GM19035 (cell line): ENCODE measurements at regions not wholly inside any gene's neighbourhood (a gene's known extent, or its start where the extent isn't known, plus 50 kb on each side); places are given as distances from the start of the nearest gene placed in this dataset.

Source experiments
- ATAC-seq: cut with Tn5 transposase; IDR thresholded peaks from one replicate; pipeline ENCODE4 v1.9.1; 2021; ENCODE audit not compliant: unreplicated experiment

DNA sequence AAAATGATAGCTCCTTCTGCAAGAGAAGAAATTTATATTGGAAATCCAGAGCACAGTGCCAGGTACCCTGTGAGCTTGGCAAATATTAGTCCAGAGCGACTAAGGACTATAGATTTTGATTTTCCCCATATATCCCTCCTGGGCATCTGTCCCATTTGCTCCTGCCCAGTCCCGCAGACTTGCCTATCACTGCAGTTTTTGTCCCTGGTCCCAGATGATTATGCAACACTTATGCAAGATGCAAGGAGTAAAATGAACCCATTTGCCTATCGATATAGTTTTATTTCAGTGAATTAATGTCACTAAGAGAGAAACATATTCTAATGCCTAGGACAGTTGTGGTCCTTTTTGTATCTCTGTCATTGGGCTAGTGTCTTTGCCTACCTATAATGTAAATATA, 215.9 kb upstream of the BMP4 start:
- ATAC-seq, result no peak

GRCh38 chr14:54173802-54174201, 217.2 kb upstream of the BMP4 start:
- no peak for ATAC-seq

- ATAC-seq, result no peak
Measured at GRCh38 chr14:54174457-54174856, 217.8 kb upstream of the BMP4 start.

DNA sequence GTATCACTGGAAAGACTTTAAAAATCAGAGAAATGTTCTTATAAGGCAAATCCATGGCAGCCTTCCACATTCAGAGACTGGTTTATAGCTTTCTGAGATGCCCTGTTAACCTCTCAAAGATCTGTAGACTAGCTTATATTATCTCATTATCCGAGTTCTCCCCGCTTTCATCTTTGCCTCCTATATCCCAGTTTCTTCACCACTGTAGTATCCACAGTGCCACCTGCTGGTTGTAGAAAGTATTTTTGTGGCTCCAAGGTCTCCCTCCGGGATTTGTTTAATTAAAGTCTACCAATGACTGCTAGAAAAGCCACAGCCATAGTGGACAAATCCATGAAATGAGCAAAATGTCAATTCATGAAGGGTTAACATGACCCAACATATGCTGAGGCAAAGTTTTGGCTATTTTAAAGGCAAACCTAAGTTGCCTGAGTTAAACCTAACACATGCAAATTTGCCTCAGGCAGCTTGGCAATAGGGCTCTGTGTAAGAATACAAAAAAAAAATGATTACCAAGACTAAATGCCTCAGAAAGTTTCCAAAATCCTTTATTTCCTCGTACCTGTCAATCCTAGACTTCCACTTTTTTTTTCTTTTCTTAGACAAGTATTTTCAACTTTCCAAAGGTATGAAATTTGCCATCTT, 218.8 kb upstream of the BMP4 start:
- peak; percentile 49 for ATAC-seq

- ATAC-seq, result no peak
Measured at GRCh38 chr14:54177019-54177418, 219.8 kb upstream of the CDKN3 start.

- ATAC-seq, result no peak
Measured at GRCh38 chr14:54177641-54178621, 218.9 kb upstream of the CDKN3 start.

- ATAC-seq, result no peak
Measured at GRCh38 chr14:54182419-54183045, 214.3 kb upstream of the CDKN3 start.

DNA sequence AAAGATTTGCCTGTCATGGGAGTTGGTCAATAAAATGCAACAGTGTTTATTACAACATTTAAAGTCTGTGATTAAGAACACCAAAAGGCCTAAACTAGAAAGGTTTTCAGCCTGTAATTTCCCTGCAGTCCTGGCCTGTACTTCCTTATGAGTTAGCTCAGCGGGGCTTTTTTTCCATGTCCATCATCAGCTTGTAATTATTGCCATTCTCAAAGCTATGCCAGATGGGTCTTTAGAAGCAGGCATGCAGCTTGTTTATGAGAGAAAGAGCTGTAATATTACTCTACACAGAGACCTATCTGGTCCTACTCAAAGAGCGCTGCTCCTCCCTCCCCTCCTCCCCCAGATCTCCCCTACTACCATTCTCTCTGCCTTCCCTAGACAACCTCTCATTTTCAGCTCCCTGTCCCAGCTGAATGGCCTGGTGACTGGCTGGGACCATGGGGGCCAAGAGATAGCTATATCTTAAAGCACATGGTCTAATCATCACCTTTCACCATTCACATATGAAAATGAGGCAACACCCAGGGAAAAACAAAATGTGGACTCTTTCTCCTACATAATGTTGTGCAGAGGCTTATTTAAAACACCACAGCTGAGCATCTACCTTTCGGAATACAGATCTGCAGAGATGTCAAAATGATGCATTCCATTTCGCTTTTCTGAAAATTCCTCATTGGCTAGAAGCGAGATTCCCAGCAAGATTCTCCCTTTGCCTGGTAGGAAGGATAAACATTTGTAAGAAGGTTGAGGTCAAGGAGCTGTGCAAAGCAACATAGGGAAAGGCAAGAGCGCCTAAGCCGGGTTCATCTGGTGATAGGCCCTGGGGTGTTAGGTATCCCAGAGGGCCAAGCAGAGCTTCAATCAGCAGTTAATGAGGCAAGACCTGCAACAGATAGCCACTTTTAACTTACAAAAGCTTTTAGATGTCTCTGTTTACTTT, 209.7 kb upstream of the CDKN3 start:
- ATAC-seq, result no peak

DNA sequence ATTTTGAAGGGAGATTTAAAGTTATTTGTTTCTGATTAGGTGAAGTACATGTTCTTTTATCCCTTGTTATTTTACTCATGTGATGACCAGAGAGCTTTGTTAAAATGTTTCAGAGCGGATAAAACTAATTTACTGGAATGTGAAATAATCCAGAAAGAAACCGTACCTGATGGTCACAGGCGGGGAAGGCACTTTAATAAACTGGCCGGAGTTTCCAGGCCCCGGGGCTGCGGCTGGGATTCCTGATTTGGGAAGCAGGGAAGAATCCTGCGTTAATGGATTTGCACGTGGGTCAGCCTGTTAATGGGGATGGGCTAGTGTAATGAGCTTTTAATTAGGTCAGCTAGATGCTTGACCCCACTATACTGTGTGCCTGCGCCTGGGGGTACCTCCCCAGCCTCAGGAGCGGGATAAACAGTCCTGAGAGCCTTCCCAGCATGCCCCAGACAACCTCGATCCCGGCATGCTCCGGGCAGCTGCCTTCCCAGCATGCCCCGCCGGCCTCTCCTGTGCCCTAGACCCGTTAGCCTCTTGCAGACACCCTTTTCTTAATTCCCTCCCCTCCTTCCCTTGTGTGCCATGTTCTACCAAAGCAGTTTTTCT, 208.6 kb upstream of the CDKN3 start:
- ATAC-seq, result no peak

- no peak for ATAC-seq
Measured at GRCh38 chr14:54189333-54189732, 207.5 kb upstream of the CDKN3 start.

DNA sequence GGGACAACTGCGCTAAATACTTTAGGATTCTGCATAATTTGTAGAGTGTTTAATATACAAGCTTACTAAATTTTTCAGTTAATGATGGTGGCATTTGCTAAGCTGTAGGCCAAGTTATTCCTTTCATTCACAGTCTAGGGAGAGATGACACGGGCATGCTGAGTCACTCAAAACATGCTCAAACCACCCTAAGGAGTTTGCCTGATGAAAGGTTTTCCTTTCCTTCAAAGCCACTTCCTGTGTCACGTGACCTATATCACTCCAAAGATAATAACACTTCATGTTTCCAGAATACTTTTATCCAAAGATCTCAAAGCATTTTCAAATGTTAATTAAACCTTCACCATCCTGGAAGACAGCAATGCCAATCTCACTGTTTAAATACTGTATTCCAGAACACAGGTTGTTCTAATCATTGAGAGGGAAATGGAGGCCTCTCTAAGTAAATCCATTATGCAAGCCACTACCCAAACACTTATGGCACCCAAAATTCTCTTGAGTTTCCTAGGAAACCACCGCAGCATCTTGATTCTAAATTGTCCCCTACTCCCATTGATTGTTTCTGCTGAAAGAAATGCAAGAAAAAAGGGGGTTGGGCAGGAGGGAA, 207.0 kb upstream of the CDKN3 start:
- no peak for ATAC-seq

DNA sequence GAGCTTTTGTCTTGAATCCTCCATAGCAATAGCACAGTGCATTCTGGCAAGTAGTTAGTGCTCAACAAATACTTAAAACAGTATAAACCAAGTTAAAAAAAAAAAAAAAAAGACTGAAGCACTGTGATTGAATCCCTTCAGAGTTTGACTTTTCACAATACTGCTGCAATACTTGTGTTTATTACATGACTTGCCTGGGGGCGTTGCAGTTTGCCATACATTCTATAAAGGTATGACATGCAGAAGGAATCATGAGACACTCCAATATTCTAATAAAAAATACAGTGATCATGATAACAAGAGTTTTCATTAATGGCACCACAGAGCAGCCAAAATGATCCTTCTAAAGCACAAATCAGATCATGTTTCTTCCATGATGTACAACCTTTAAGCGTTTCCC, 205.0 kb upstream of the CDKN3 start:
- no peak for ATAC-seq

DNA sequence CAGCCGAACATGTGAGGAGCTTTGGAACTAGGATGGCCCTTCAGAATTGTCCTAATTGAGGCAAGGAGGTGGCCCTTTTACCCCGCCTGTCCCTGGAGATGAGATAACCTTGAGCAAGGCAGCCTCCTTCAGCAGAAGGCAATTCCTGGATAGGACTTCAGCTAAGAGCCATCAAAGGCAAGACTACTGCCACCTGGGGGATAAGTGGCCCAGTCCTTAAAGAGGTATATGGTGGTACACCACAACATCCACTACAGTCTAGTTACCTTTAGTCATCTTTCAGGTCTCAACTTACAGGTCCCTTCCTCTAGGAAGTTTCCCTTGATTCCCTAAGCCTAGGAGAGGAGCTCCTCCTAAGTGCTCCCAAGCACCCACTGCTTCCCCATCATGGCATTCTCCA, 204.2 kb upstream of the CDKN3 start:
- ATAC-seq, result no peak

GRCh38 chr14:54193871-54194270, 202.9 kb upstream of the CDKN3 start:
- no peak for ATAC-seq

GRCh38 chr14:54194501-54194900, 202.3 kb upstream of the CDKN3 start:
- no peak for ATAC-seq

DNA sequence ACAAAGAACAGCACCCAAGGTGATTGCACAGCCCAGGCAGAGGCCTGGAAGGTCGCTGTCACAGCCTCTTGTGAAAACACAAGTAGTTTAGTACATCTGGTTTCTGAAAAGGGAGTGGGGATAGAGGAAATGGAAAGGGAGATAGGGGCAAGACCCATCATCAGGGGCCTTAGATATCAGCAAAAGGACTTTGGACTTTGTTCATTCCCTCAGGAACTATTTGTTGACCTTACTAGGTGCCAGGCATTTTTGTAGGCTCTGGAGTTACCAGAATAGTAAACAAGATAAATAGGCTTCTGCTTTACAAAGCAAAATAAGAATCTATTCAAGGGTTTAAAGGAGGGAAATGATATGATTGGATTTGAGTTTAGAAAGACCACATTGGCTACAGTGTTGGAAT, 199.4 kb upstream of the CDKN3 start:
- ATAC-seq, result no peak

GRCh38 chr14:54200726-54201125, 196.1 kb upstream of the CDKN3 start:
- ATAC-seq, result no peak

DNA sequence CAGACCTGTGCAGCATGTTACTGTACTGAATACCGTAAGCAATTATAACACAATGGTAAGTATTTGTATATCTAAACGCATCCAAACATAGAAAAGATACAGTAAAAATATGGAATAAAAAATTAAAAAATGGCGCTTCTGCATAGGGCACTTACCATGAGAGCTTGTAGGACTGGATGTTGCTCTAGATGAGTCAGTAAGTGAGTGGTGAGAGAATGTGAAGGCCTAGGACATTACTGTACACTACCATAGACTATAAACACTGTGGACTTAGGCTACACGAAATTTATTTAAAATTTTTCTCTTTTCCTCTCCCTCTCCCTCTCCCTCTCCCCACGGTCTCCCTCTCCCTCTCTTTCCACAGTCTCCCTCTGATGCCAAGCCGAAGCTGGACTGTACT, 194.5 kb upstream of the CDKN3 start:
- no peak for ATAC-seq

DNA sequence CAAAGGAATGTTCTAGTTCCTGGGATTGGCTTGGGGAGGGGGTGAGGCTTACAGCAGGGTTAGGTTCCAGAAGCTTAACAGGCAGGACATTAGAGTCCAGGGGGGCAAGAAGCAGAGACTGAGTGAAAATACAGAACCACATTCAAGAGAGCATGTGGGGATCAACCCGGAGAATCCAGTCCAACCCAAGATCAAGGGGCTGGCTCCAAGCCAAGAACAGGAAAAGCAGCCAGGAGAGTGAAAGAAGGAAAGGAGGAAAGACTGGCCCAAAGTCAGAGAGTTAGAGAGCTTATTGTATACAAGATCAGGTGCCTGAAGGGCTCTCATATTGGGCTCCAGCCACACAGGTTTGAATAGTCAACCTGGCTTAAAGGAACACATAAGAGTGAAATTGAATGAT, 190.3 kb upstream of the CDKN3 start:
- no peak for ATAC-seq

DNA sequence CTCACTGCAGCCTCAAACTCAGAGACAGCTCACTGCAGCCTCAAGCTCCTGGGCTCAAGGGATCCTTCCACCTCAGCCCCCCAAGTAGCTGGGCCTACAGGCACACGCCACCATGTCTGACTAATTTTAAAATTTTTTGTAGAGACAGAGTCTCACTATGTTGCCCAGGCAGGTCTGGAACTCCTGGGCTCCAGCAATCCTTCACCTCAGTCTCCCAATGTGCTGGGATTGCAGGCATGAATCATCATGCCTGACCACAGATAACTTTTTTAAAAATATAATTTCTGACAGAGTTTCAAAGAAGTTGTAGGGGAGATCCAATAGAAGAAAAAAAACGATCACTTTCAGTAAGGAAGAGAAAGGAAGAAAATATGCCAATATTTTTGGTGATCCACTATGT, 189.7 kb upstream of the CDKN3 start:
- ATAC-seq, result no peak
